Neutrophil (primary cell): ENCODE measurements at regions not wholly inside any gene's neighbourhood (a gene's known extent, or its start where the extent isn't known, plus 50 kb on each side); places are given as distances from the start of the nearest gene placed in this dataset.

Experiments used
- H3K27ac ChIP-seq: fragments of 200-600 bp; sonication (generic); 2 replicates; pipeline ENCODE4 v1.5.1; 2016; ENCODE audit warnings: mild to moderate bottlenecking, moderate library complexity
- H3K27me3 ChIP-seq: fragments of 200-600 bp; sonication (generic); 2 replicates; pipeline ENCODE4 v1.6.0; 2016; ENCODE audit warnings: mild to moderate bottlenecking
- H3K36me3 ChIP-seq: fragments of 200-600 bp; sonication (generic); 2 replicates; pipeline ENCODE4 v1.5.1; 2017
- H3K4me1 ChIP-seq, 2 experiments: fragments of 200-600 bp in 1 of 2; sonication (generic) in 1 of 2; 1 replicate in 1 of 2; 2 replicates in 1 of 2; pipeline versions ENCODE4 v1.5.1 to v1.6.1; 2013 to 2016; ENCODE audit warnings: low read depth in 1 of 2, low read length in 1 of 2, mild to moderate bottlenecking in 1 of 2, moderate library complexity in 1 of 2; ENCODE audit not compliant: control insufficient read depth in 1 of 2, insufficient read depth in 1 of 2
- H3K4me3 ChIP-seq, 2 experiments: fragments of 200-600 bp in 1 of 2; sonication (generic) in 1 of 2; 1 replicate in 1 of 2; 2 replicates in 1 of 2; pipeline ENCODE4 v1.5.1; 2013 to 2016; ENCODE audit warnings: low read depth in 1 of 2, low read length in 1 of 2, mild to moderate bottlenecking in 1 of 2, moderate library complexity in 1 of 2
- H3K9me3 ChIP-seq: fragments of 200-600 bp; sonication (generic); 2 replicates; pipeline ENCODE4 v1.5.1; 2016
- CTCF ChIP-seq: fragments of 200-600 bp; sonication (generic); IDR thresholded peaks from 2 replicates; pipeline ENCODE4 v1.5.1; 2016; ENCODE audit warnings: antibody characterized with exemption

DNA sequence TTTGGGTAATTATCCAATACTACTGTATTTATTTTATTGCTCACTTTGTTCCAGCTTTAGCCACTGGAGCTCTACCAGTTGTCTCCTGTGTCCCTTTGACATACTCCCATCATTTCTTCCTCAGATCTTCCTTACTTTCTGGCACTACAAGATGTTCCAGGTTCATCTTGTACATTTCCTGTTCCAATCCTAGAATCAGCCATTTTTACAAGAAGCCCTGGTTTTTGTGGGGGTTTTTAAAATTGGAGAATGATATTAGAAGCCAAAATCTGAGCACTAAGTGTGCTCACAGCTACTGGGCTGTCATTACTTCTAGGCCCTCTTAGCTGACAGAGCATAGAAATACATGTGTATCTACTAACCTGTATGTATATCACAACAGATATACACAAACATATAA lies 164.3 kb downstream of the ZFP36L2 start:
- Histone ChIP-seq H3K4me1 (peaks cover 6 to 9% of the 10 kb centered on the region in 2 experiments), H3K4me3 (no peak overlapping the region), H3K9me3 (no peaks in the 10 kb centered on the region), H3K27me3 (no peaks in the 10 kb centered on the region), H3K36me3 (no peaks in the 10 kb centered on the region), H3K27ac (no peak overlapping the region)
- TF ChIP-seq CTCF = no peak

DNA sequence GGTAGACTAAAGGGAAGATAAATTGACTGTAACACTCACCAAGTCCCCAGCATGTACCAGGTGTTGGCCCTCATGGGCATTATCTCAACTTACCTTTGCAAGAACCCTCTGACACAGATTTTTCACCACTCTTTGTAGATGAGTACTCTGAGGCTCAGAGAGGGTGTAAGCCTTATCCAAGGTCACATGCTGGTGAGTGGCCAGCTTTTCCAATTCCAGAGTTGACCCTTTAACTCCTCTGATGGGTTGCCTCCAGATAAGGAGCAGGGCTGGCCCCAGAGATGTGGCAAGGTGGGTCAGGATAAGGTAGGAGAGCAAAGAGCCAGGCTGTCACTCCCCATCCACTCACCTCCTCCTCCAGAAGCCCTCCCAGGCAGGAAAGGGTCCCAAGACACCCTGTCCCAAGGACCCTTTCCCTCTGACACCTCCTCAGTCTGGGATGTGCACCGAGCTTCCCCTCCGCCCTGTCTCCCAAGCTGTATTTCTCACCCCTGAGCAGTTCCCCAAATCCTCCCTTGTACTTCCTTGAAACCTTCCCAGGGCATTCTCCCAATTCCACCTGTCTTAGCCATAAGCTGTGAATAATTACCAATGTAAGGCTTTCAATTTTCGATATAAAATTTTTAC lies 165.9 kb downstream of the ZFP36L2 start:
- Histone ChIP-seq H3K4me3 (no peak overlapping the region), H3K27ac (no peak overlapping the region), H3K4me1 (peaks cover 6 to 9% of the 10 kb centered on the region in 2 experiments)

GRCh38 chr2:43059183-43059897 lies 167.1 kb downstream of the ZFP36L2 start:
- Histone ChIP-seq H3K27ac (no peak overlapping the region), H3K36me3 (no peaks in the 10 kb centered on the region), H3K27me3 (no peaks in the 10 kb centered on the region), H3K9me3 (no peaks in the 10 kb centered on the region), H3K4me3 (no peak overlapping the region), H3K4me1 (peaks cover 6 to 9% of the 10 kb centered on the region in 2 experiments)
- no peak for TF ChIP-seq CTCF

More for the DNA sequence above, 165.9 kb downstream of the ZFP36L2 start:
- Histone ChIP-seq H3K36me3 (no peaks in the 10 kb centered on the region), H3K27me3 (no peaks in the 10 kb centered on the region), H3K9me3 (no peaks in the 10 kb centered on the region)
- TF ChIP-seq CTCF = no peak

DNA sequence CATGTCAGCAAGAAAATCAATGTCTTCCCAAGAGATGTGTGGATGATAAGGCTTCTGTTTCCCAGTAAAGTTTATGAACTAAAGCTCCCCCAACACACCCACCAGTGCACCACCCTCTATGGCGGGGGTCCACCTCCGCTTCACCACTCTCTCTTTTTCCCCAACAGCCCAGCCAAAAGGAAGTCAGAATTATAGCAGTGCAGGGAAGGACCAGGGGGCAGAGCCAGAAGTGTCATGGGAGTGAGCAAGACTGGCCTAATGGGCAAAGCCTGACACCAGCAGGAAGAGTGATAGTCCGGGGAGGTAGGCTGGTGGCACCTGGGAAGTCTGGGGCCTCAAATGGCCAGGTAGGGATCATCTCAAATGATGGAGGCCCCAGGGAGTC lies 167.7 kb downstream of the ZFP36L2 start:
- H3K4me1 ChIP-seq = peaks cover 6 to 9% of the 10 kb centered on the region in 2 experiments
- no peaks in the 10 kb centered on the region for H3K36me3 ChIP-seq
- H3K9me3 ChIP-seq = no peaks in the 10 kb centered on the region
- no peak overlapping the region for H3K4me3 ChIP-seq
- no peak overlapping the region for H3K27ac ChIP-seq
- no peaks in the 10 kb centered on the region for H3K27me3 ChIP-seq
- no peak for TF ChIP-seq CTCF

- no peak for TF ChIP-seq CTCF
- Histone ChIP-seq H3K4me1 (peaks cover 6 to 9% of the 10 kb centered on the region in 2 experiments), H3K27ac (no peak overlapping the region), H3K4me3 (no peak overlapping the region), H3K36me3 (no peaks in the 10 kb centered on the region), H3K9me3 (no peaks in the 10 kb centered on the region), H3K27me3 (no peaks in the 10 kb centered on the region)
Observed at GRCh38 chr2:43057742-43058725, 168.4 kb downstream of the ZFP36L2 start.
